Kidney (tissue), 13 donors: ENCODE measurements at regions not wholly inside any gene's neighbourhood (a gene's known extent, or its start where the extent isn't known, plus 50 kb on each side); places are given as distances from the start of the nearest gene placed in this dataset.

Experiments used
- DNase-seq, 5 donors: peaks; one replicate each; pipeline ENCODE4 v3.0.0-alpha.2; 2013 to 2020
- FAIRE-seq: peaks from 2 replicates; lab custom pipeline; 2012; peaks lifted over from hg19 to GRCh38; lab: Jason Lieb, UNC
- H3K27ac ChIP-seq, 2 donors: one replicate each; pipeline ENCODE4 v1.7.0; 2013; ENCODE audit warnings: low read depth in 2 of 2, low read length in 2 of 2, inconsistent platforms in 1 of 2
- H3K27me3 ChIP-seq: one replicate; pipeline ENCODE4 v1.7.1; 2013; ENCODE audit warnings: low read length, inconsistent platforms; ENCODE audit not compliant: control insufficient read depth, insufficient read depth
- H3K36me3 ChIP-seq, 3 donors: one replicate each; pipeline versions ENCODE4 v1.7.0 to v1.7.1; 2013; ENCODE audit warnings: low read length in 3 of 3, control low read depth in 1 of 3, inconsistent platforms in 1 of 3; ENCODE audit not compliant: insufficient read depth in 3 of 3, control insufficient read depth in 2 of 3
- H3K4me1 ChIP-seq, 3 donors: one replicate each; pipeline versions ENCODE4 v1.7.0 to v1.7.1; 2013; ENCODE audit warnings: low read length in 3 of 3, inconsistent platforms in 1 of 3, low read depth in 1 of 3; ENCODE audit not compliant: control insufficient read depth in 2 of 3, insufficient read depth in 2 of 3
- H3K4me3 ChIP-seq, 3 donors: one replicate each; pipeline versions ENCODE4 v1.7.0 to v1.8.1; 2013; ENCODE audit warnings: low read length in 3 of 3, control low read depth in 1 of 3, inconsistent platforms in 1 of 3
- H3K9ac ChIP-seq, 3 donors: one replicate each; pipeline versions ENCODE4 v1.7.0 to v1.7.1; 2013; ENCODE audit warnings: low read length in 3 of 3, control low read depth in 1 of 3, inconsistent platforms in 1 of 3
- H3K9me3 ChIP-seq, 3 donors: one replicate each; pipeline versions ENCODE4 v1.7.0 to v1.7.1; 2013; ENCODE audit warnings: low read length in 3 of 3, control low read depth in 1 of 3, inconsistent platforms in 1 of 3; ENCODE audit not compliant: control insufficient read depth in 2 of 3, insufficient read depth in 1 of 3
- intact Hi-C: fragments of 100-400 bp; cut with DNase I; formaldehyde crosslinking; loops from one replicate; pipeline ENCODE4 v1.11.1; 2022
- TF ChIP-seq, protein P1 (sequence below): IDR thresholded peaks from 3 replicates; pipeline ENCODE4 v1.5.1; 2012; ENCODE audit warnings: mild to moderate bottlenecking, moderate library complexity, borderline replicate concordance; ENCODE audit not compliant: insufficient read depth; ENCODE audit errors: extremely low read depth
- donor health status: control.
- donor health status: control.
- donor health status: control.
- donor health status: control.
- donor health status: control.
- donor health status: DM: yes; HTN: yes; CAD: no.
- donor health status: Normal renal cell carcinoma (clear cell type).

GRCh38 chr1:36613721-36614120, 131.0 kb upstream of the CSF3R start:
- Histone ChIP-seq H3K36me3 (no peaks in the 10 kb centered on the region), H3K9ac (no peak overlapping the region), H3K27me3 (no peaks in the 10 kb centered on the region), H3K9me3 (no peaks in the 10 kb centered on the region), H3K27ac (no peak overlapping the region), H3K4me1 (no peaks in the 10 kb centered on the region), H3K4me3 (no peak overlapping the region)
- FAIRE-seq: no peak
- intact Hi-C loops: no loop called here
- DNase-seq: no peak
- TF ChIP-seq, protein P1, sequence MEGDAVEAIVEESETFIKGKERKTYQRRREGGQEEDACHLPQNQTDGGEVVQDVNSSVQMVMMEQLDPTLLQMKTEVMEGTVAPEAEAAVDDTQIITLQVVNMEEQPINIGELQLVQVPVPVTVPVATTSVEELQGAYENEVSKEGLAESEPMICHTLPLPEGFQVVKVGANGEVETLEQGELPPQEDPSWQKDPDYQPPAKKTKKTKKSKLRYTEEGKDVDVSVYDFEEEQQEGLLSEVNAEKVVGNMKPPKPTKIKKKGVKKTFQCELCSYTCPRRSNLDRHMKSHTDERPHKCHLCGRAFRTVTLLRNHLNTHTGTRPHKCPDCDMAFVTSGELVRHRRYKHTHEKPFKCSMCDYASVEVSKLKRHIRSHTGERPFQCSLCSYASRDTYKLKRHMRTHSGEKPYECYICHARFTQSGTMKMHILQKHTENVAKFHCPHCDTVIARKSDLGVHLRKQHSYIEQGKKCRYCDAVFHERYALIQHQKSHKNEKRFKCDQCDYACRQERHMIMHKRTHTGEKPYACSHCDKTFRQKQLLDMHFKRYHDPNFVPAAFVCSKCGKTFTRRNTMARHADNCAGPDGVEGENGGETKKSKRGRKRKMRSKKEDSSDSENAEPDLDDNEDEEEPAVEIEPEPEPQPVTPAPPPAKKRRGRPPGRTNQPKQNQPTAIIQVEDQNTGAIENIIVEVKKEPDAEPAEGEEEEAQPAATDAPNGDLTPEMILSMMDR: no peak

DNA sequence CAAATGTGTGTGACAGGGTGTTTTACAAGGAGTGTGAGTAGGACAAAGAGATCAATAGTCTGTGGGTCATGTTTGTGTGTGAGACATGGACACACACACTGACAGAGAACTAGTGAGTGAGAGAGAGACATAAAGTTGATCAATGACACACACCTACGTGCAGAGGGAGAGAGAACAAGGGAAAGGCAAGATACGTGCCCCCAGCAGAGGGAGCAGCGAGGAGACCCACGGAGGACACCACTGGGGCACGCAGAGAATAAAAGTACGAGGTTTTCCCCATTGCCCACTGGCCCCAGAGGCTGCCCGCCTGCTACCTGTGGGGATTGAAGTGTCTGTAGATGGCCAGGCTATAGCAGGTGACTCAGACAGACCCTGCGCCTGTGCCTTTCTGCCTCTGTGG, 130.2 kb upstream of the CSF3R start:
- Histone ChIP-seq H3K27ac (no peak overlapping the region), H3K9ac (no peak overlapping the region), H3K27me3 (no peaks in the 10 kb centered on the region), H3K4me3 (no peak overlapping the region), H3K36me3 (no peaks in the 10 kb centered on the region), H3K9me3 (no peaks in the 10 kb centered on the region), H3K4me1 (no peaks in the 10 kb centered on the region)
- TF ChIP-seq, protein P1: no peak
- no peak for DNase-seq
- intact Hi-C loops: no loop called here
- no peak for FAIRE-seq

DNA sequence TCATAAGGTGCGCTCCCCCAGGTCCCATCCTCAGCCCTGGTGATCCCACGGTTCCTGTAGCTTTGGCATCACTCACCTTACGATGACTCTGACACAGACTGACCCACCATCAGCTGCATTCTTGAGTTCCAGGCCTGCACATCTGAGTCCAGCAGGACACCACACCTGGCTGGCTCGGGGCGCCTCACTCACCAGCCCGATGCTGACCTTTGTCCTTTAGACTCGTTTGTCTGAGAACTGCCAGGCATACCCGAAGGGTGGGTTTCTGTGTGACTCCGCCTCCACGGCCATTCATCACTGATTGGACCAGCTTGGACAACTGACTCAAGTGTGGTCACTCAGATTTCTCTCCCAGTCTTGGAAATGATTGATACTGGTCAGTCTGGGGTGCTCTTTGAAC, 129.4 kb upstream of the CSF3R start:
- DNase-seq: no peak
- no peaks in the 10 kb centered on the region for H3K4me1 ChIP-seq
- H3K9ac ChIP-seq: no peak overlapping the region
- H3K9me3 ChIP-seq: no peaks in the 10 kb centered on the region
- no peaks in the 10 kb centered on the region for H3K27me3 ChIP-seq
- no peaks in the 10 kb centered on the region for H3K36me3 ChIP-seq
- H3K4me3 ChIP-seq: no peak overlapping the region
- no peak overlapping the region for H3K27ac ChIP-seq
- TF ChIP-seq, protein P1: no peak
- FAIRE-seq: no peak
- intact Hi-C loops: no loop called here

DNA sequence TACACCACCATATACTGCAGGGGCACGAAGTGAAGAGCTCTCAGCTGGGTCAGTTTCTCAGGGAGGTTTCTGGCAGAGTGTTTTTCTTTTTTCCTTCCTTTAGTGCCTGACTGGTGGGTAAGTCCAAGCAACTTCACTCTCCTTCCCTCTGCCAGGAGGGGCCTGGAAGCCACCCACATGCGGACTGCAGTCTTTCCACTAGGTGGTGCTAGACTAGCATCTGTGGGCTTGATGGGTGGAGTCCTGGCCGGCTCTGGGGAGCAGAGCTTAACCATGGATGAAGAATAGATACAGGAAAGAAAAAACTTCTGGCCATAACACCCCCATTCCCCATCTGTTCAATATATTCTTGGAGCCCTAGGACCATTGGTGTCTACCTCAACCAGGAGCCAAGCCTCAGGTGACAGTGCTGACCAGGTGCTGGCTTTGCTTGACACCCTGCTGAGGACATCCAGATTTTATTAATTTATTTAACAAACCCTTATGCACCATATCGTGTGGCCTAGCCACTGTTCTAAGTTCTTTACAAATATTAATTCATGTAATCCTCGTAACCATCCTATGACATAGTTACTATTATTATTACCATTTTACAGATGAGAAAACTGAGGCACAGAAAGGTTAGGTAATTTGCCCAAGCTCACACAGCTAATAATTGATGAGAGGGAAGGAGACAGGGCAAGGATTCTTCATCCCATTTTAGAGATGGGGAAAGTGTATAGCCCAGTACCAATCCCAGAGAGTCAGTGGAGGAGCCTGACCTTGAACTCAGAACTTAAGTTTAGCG, 126.7 kb upstream of the CSF3R start:
- Histone ChIP-seq H3K9ac (no peak overlapping the region), H3K27ac (no peak overlapping the region), H3K36me3 (no peaks in the 10 kb centered on the region), H3K9me3 (no peaks in the 10 kb centered on the region), H3K4me1 (no peaks in the 10 kb centered on the region), H3K4me3 (no peak overlapping the region), H3K27me3 (no peaks in the 10 kb centered on the region)
- FAIRE-seq (no peak), DNase-seq (peak in 4 of 5 donors; percentile 75 to 87 (median 82))
- TF ChIP-seq, protein P1: peak; percentile 65
- intact Hi-C loops: no loop called here
